ENCODE measurements at regions not wholly inside any gene's neighbourhood (a gene's known extent, or its start where the extent isn't known, plus 50 kb on each side); places are given as distances from the start of the nearest gene placed in this dataset.

- Histone ChIP-seq H3K4me3 (no peak overlapping the region), H3K9me3 (peaks cover 10% of the 10 kb centered on the region), H3K4me1 (ENCODE audit: low read depth) (no peaks in the 10 kb centered on the region), H3K36me3 (ENCODE audit: low read depth) (no peaks in the 10 kb centered on the region)
- intact Hi-C loops (cut with DNase I, micrococcal nuclease) = no loop called here
- ATAC-seq (no peak), DNase-seq (no peak)
- TF ChIP-seq CTCF (IDR thresholded peaks at IDR 0.05) = no peak
Measured at GRCh38 chr5:130452744-130453143, 548.5 kb downstream of the CHSY3 start.

GRCh38 chr5:130436430-130436829, 532.2 kb downstream of the CHSY3 start:
- no peaks in the 10 kb centered on the region for H3K4me1 ChIP-seq (ENCODE audit: low read depth)
- no peak for DNase-seq
- H3K4me3 ChIP-seq = no peak overlapping the region
- no peak for TF ChIP-seq CTCF (IDR thresholded peaks at IDR 0.05)
- H3K36me3 ChIP-seq (ENCODE audit: low read depth) = no peaks in the 10 kb centered on the region
- intact Hi-C loops (cut with DNase I, micrococcal nuclease) = no loop called here
- H3K9me3 ChIP-seq = peaks cover 23% of the 10 kb centered on the region
- ATAC-seq = no peak

- no peaks in the 10 kb centered on the region for H3K9me3 ChIP-seq
- intact Hi-C loops (cut with DNase I, micrococcal nuclease) = no loop called here
- ATAC-seq (no peak), DNase-seq (no peak)
- no peak for TF ChIP-seq CTCF (IDR thresholded peaks at IDR 0.05)
- H3K36me3 ChIP-seq (ENCODE audit: low read depth) = no peaks in the 10 kb centered on the region
- H3K4me1 ChIP-seq (ENCODE audit: low read depth) = no peaks in the 10 kb centered on the region
- H3K4me3 ChIP-seq = no peak overlapping the region
Measured at GRCh38 chr5:130427222-130427955, 523.1 kb downstream of the CHSY3 start.

GRCh38 chr5:130425424-130425823, 521.2 kb downstream of the CHSY3 start:
- DNase-seq = no peak
- intact Hi-C loops (cut with DNase I, micrococcal nuclease) = no loop called here
- no peak for TF ChIP-seq CTCF (IDR thresholded peaks at IDR 0.05)
- Histone ChIP-seq H3K4me3 (no peak overlapping the region), H3K36me3 (ENCODE audit: low read depth) (no peaks in the 10 kb centered on the region), H3K9me3 (no peaks in the 10 kb centered on the region), H3K4me1 (ENCODE audit: low read depth) (no peaks in the 10 kb centered on the region)
- ATAC-seq = no peak

- ATAC-seq (no peak), DNase-seq (no peak)
- no peak for TF ChIP-seq CTCF (IDR thresholded peaks at IDR 0.05)
- Histone ChIP-seq H3K9me3 (no peaks in the 10 kb centered on the region), H3K36me3 (ENCODE audit: low read depth) (no peaks in the 10 kb centered on the region), H3K4me3 (no peak overlapping the region), H3K4me1 (ENCODE audit: low read depth) (no peaks in the 10 kb centered on the region)
- intact Hi-C loops (cut with DNase I, micrococcal nuclease) = no loop called here
Measured at GRCh38 chr5:130424341-130424740, 520.1 kb downstream of the CHSY3 start.

- Histone ChIP-seq H3K4me3 (no peak overlapping the region), H3K4me1 (ENCODE audit: low read depth) (peaks cover 4% of the 10 kb centered on the region), H3K9me3 (no peaks in the 10 kb centered on the region), H3K36me3 (ENCODE audit: low read depth) (no peaks in the 10 kb centered on the region)
- DNase-seq (no peak), ATAC-seq (no peak)
- intact Hi-C loops (cut with DNase I, micrococcal nuclease) = no loop called here
- no peak for TF ChIP-seq CTCF (IDR thresholded peaks at IDR 0.05)
Measured at GRCh38 chr5:130402906-130403305, 498.6 kb downstream of the CHSY3 start.
